NB4 (cell line): ENCODE measurements at regions not wholly inside any gene's neighbourhood (a gene's known extent, or its start where the extent isn't known, plus 50 kb on each side); places are given as distances from the start of the nearest gene placed in this dataset.

Experiments used
- POLR2A ChIP-seq: IDR thresholded peaks from 2 replicates; pipeline ENCODE4 v1.6.1; 2011; ENCODE audit warnings: mild to moderate bottlenecking; ENCODE audit not compliant: insufficient read length; ENCODE audit errors: extremely low read depth
- TF ChIP-seq, protein P1 (sequence below): IDR thresholded peaks from one replicate; pipeline ENCODE4 v1.5.1; 2012; ENCODE audit warnings: low read depth, low read length
- TF ChIP-seq, protein P2 (sequence below): IDR thresholded peaks from 2 replicates; pipeline ENCODE4 v1.6.1; 2011; ENCODE audit warnings: low read depth, low read length

DNA sequence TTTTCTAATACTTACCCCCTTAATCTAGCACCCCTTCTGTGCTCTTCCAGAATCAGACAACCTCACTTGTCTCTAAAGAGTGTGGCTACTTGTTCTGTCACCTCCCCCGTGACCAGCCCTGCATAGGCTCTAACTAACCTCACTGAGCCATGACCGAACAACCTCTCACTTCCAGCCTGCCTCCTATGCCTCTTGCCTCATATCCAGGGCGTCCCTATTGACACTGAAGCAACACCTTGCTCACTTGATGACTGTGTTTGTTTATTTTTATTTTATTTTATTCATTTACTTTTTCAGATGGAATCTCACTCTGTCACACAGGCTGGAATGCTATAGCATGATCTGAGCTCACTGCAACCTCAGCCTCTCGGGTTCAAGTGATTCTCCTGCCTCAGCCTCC lies 235.1 kb upstream of the B3GALT2 start:
- TF ChIP-seq POLR2A = no peak
- TF ChIP-seq, protein P1, sequence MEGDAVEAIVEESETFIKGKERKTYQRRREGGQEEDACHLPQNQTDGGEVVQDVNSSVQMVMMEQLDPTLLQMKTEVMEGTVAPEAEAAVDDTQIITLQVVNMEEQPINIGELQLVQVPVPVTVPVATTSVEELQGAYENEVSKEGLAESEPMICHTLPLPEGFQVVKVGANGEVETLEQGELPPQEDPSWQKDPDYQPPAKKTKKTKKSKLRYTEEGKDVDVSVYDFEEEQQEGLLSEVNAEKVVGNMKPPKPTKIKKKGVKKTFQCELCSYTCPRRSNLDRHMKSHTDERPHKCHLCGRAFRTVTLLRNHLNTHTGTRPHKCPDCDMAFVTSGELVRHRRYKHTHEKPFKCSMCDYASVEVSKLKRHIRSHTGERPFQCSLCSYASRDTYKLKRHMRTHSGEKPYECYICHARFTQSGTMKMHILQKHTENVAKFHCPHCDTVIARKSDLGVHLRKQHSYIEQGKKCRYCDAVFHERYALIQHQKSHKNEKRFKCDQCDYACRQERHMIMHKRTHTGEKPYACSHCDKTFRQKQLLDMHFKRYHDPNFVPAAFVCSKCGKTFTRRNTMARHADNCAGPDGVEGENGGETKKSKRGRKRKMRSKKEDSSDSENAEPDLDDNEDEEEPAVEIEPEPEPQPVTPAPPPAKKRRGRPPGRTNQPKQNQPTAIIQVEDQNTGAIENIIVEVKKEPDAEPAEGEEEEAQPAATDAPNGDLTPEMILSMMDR = no peak
- TF ChIP-seq, protein P2, sequence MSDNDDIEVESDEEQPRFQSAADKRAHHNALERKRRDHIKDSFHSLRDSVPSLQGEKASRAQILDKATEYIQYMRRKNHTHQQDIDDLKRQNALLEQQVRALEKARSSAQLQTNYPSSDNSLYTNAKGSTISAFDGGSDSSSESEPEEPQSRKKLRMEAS = no peak
